ENCODE measurements at regions not wholly inside any gene's neighbourhood (a gene's known extent, or its start where the extent isn't known, plus 50 kb on each side); places are given as distances from the start of the nearest gene placed in this dataset.

DNA sequence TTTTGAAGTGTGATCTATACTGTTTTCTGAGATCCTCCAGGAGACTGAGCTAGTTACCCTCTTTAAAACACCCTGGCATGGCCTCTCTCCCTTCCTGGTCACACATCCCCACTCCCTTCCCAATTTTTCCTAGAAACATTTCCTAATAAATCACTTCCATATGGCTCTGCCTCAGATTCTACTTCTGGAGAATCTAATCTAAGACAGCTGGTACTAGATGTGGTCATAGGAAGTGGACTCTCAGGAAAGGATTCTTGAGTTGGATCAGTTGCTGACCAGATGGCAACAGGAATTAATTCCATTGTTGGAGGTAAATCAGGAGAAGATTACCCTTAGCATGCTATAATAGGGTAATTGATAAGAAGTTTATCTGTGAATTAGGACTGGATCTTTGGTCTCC is 310.5 kb downstream of the SATB2 start:
- Histone ChIP-seq H3K4me3 (no peak overlapping the region), H3K36me3 (no peaks in the 10 kb centered on the region), H3K27ac (no peak overlapping the region), H3K9me3 (peaks cover 0 to 2% (median 0%) of the 10 kb centered on the region in 11 donors), H3K27me3 (no peaks in the 10 kb centered on the region), H3K4me1 (no peaks in the 10 kb centered on the region)
- no peak for TF ChIP-seq CTCF (IDR thresholded peaks at IDR 0.05)
- DNase-seq (no peak), ATAC-seq (no peak)
- intact Hi-C loops (cut with DNase I), result no loop called here

GRCh38 chr2:199144546-199144945 is 313.2 kb downstream of the SATB2 start:
- H3K27ac ChIP-seq, result no peak overlapping the region
- intact Hi-C loops (cut with DNase I), result no loop called here
- no peaks in the 10 kb centered on the region for H3K27me3 ChIP-seq
- H3K4me1 ChIP-seq, result no peaks in the 10 kb centered on the region
- no peak overlapping the region for H3K4me3 ChIP-seq
- no peaks in the 10 kb centered on the region for H3K36me3 ChIP-seq
- DNase-seq (no peak), ATAC-seq (no peak)
- TF ChIP-seq CTCF (IDR thresholded peaks at IDR 0.05), result no peak
- peaks cover 0 to 2% (median 0%) of the 10 kb centered on the region in 11 donors for H3K9me3 ChIP-seq

GRCh38 chr2:199144036-199144435 is 313.7 kb downstream of the SATB2 start:
- intact Hi-C loops (cut with DNase I), result no loop called here
- 83 to 92% methylated on average over 1 of the region's 1 CpG for WGBS, 2 donors
- TF ChIP-seq CTCF (IDR thresholded peaks at IDR 0.05), result no peak
- Histone ChIP-seq H3K4me3 (no peak overlapping the region), H3K27me3 (no peaks in the 10 kb centered on the region), H3K27ac (no peak overlapping the region), H3K36me3 (no peaks in the 10 kb centered on the region), H3K9me3 (peaks cover 0 to 2% (median 0%) of the 10 kb centered on the region in 11 donors), H3K4me1 (no peaks in the 10 kb centered on the region)
- DNase-seq (no peak), ATAC-seq (no peak)

- intact Hi-C loops (cut with DNase I), result no loop called here
- H3K9me3 ChIP-seq, result no peaks in the 10 kb centered on the region
- H3K27ac ChIP-seq, result no peak overlapping the region
- no peak for TF ChIP-seq CTCF (IDR thresholded peaks at IDR 0.05)
- H3K36me3 ChIP-seq, result no peaks in the 10 kb centered on the region
- H3K4me3 ChIP-seq, result no peak overlapping the region
- no peaks in the 10 kb centered on the region for H3K4me1 ChIP-seq
- no peaks in the 10 kb centered on the region for H3K27me3 ChIP-seq
- ATAC-seq, result no peak
- DNase-seq, result no peak
These were observed 321.1 kb downstream of the SATB2 start for GRCh38 chr2:199136681-199137080.

DNA sequence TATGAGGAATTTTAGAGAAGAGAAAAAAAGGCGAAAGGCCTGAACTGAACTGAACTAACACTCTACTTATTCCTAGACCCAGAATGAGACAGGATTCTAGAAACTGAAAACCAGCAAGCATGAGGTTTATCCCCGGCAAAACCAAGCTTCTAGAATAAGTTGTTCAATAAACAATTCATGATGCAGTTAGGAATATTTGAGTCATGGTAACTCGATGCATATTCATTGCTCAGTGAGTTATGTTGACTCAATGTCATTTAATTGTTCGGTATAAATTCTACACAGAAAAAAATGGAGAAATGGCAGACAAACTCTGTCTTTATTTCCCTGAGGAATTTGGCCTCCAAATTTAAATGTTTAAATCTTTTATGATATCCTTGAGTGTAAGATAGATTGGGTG is 321.5 kb downstream of the SATB2 start:
- no peaks in the 10 kb centered on the region for H3K4me1 ChIP-seq
- intact Hi-C loops (cut with DNase I), result no loop called here
- no peaks in the 10 kb centered on the region for H3K9me3 ChIP-seq
- DNase-seq (no peak), ATAC-seq (no peak)
- no peak for TF ChIP-seq CTCF (IDR thresholded peaks at IDR 0.05)
- 88 to 89% methylated on average over 4 of the region's 4 CpGs for WGBS, 2 donors
- no peak overlapping the region for H3K4me3 ChIP-seq
- H3K27ac ChIP-seq, result no peak overlapping the region
- no peaks in the 10 kb centered on the region for H3K36me3 ChIP-seq
- H3K27me3 ChIP-seq, result no peaks in the 10 kb centered on the region
